Stimulated activated CD8-positive, alpha-beta memory T cell treated with anti-CD3 and anti-CD28 coated beads, Interleukin-12 subunit alpha, Interleukin-12 subunit beta, amount 100 ng/mL, for 24 hours (primary cell): ENCODE measurements at regions not wholly inside any gene's neighbourhood (a gene's known extent, or its start where the extent isn't known, plus 50 kb on each side); places are given as distances from the start of the nearest gene placed in this dataset.
"Not testable (repeated sequence)": the region's sequence is repeated elsewhere in the genome, so short reads cannot be mapped to it uniquely, and the experiment has no call there.

Source experiments
- DNase-seq: peaks from one replicate; pipeline ENCODE4 v3.0.0-alpha.2; 2020; ENCODE audit errors: extremely low read depth

GRCh38 chr6:104676679-104677078 lies 183.0 kb downstream of the HACE1 start:
- not testable (repeated sequence) for DNase-seq

GRCh38 chr6:104675161-104675560 lies 184.6 kb downstream of the HACE1 start:
- DNase-seq = not testable (repeated sequence)

GRCh38 chr6:104673078-104673477 lies 186.6 kb downstream of the HACE1 start:
- not testable (repeated sequence) for DNase-seq

GRCh38 chr6:104671591-104671891 lies 188.2 kb downstream of the HACE1 start:
- DNase-seq = not testable (repeated sequence)

GRCh38 chr6:104670834-104671590 lies 188.7 kb downstream of the HACE1 start:
- DNase-seq = not testable (repeated sequence)

- no peak for DNase-seq
Measured at GRCh38 chr6:104669483-104669882, 190.2 kb downstream of the HACE1 start.

GRCh38 chr6:104656235-104656634 lies 203.5 kb downstream of the HACE1 start:
- no peak for DNase-seq

GRCh38 chr6:104653781-104654180 lies 205.9 kb downstream of the HACE1 start:
- no peak for DNase-seq

GRCh38 chr6:104648347-104648746 lies 211.4 kb downstream of the HACE1 start:
- no peak for DNase-seq

GRCh38 chr6:104644848-104645247 lies 214.9 kb downstream of the HACE1 start:
- no peak for DNase-seq

- DNase-seq = no peak
Measured at GRCh38 chr6:104642871-104643270, 216.8 kb downstream of the HACE1 start.

GRCh38 chr6:104640761-104641160 lies 219.0 kb downstream of the HACE1 start:
- DNase-seq = no peak

GRCh38 chr6:104640150-104640700 lies 219.5 kb downstream of the HACE1 start:
- DNase-seq = no peak

- no peak for DNase-seq
Measured at GRCh38 chr6:104639668-104640067, 220.1 kb downstream of the HACE1 start.

GRCh38 chr6:104638841-104639290 lies 220.9 kb downstream of the HACE1 start:
- DNase-seq = no peak

- no peak for DNase-seq
Measured at GRCh38 chr6:104633125-104633524, 226.6 kb downstream of the HACE1 start.

- DNase-seq = no peak
Measured at GRCh38 chr6:104632588-104632987, 227.1 kb downstream of the HACE1 start.

GRCh38 chr6:104630955-104631354 lies 228.8 kb downstream of the HACE1 start:
- no peak for DNase-seq

- DNase-seq = no peak
Measured at GRCh38 chr6:104630522-104630921, 229.2 kb downstream of the HACE1 start.

GRCh38 chr6:104629826-104630225 lies 229.9 kb downstream of the HACE1 start:
- no peak for DNase-seq

GRCh38 chr6:104625536-104625935 lies 234.2 kb downstream of the HACE1 start:
- DNase-seq = no peak

GRCh38 chr6:104623052-104623690 lies 236.5 kb downstream of the HACE1 start:
- no peak for DNase-seq

- DNase-seq = no peak
Measured at GRCh38 chr6:104621396-104621795, 238.3 kb downstream of the HACE1 start.
